Fibroblast of peridontal ligament (primary cell): ENCODE measurements at regions not wholly inside any gene's neighbourhood (a gene's known extent, or its start where the extent isn't known, plus 50 kb on each side); places are given as distances from the start of the nearest gene placed in this dataset.

ENCODE experiments used
- DNase-seq: peaks from one replicate; pipeline ENCODE4 v3.0.0-alpha.2; 2010; ENCODE audit errors: extremely low read depth

- DNase-seq, result no peak
These were observed 1059.3 kb downstream of the SLITRK1 start for GRCh38 chr13:82822935-82823334.

GRCh38 chr13:82817133-82817532, 1065.1 kb downstream of the SLITRK1 start:
- no peak for DNase-seq

- DNase-seq, result no peak
These were observed 1066.5 kb downstream of the SLITRK1 start for GRCh38 chr13:82815791-82816190.

- peak; percentile 32 for DNase-seq
These were observed 1078.9 kb downstream of the SLITRK1 start for GRCh38 chr13:82803341-82803740.

GRCh38 chr13:82802528-82802927, 1079.7 kb downstream of the SLITRK1 start:
- DNase-seq, result no peak

- peak; percentile 50 for DNase-seq
These were observed 1081.9 kb downstream of the SLITRK1 start for GRCh38 chr13:82800391-82800790.

- no peak for DNase-seq
These were observed 1084.4 kb downstream of the SLITRK1 start for GRCh38 chr13:82797876-82798275.

- DNase-seq, result no peak
These were observed 1091.2 kb downstream of the SLITRK1 start for GRCh38 chr13:82791035-82791434.

- DNase-seq, result peak; percentile 44
These were observed 1109.5 kb downstream of the SLITRK1 start for GRCh38 chr13:82772816-82773215.

- no peak for DNase-seq
These were observed 1115.4 kb downstream of the SLITRK1 start for GRCh38 chr13:82766732-82767321.

GRCh38 chr13:82758044-82758443, 1124.2 kb downstream of the SLITRK1 start:
- peak; percentile 15 for DNase-seq

- peak; percentile 53 for DNase-seq
These were observed 1131.1 kb downstream of the SLITRK1 start for GRCh38 chr13:82751206-82751605.

- DNase-seq, result no peak
These were observed 1132.7 kb downstream of the SLITRK1 start for GRCh38 chr13:82749551-82749950.

GRCh38 chr13:82747958-82748357, 1134.3 kb downstream of the SLITRK1 start:
- DNase-seq, result peak; percentile 83

GRCh38 chr13:82747291-82747690, 1135.0 kb downstream of the SLITRK1 start:
- no peak for DNase-seq

GRCh38 chr13:82740442-82740841, 1141.8 kb downstream of the SLITRK1 start:
- DNase-seq, result no peak

GRCh38 chr13:82739881-82740280, 1142.4 kb downstream of the SLITRK1 start:
- DNase-seq, result no peak

GRCh38 chr13:82729401-82729800, 1152.9 kb downstream of the SLITRK1 start:
- DNase-seq, result no peak

- DNase-seq, result peak; percentile 57
These were observed 1161.3 kb downstream of the SLITRK1 start for GRCh38 chr13:82720986-82721385.

- no peak for DNase-seq
These were observed 1162.3 kb downstream of the SLITRK1 start for GRCh38 chr13:82719987-82720386.

GRCh38 chr13:82717249-82717648, 1165.0 kb downstream of the SLITRK1 start:
- DNase-seq, result peak; percentile 87

GRCh38 chr13:82713687-82714405, 1168.4 kb downstream of the SLITRK1 start:
- peak; percentile 88 for DNase-seq

GRCh38 chr13:82702513-82702912, 1179.8 kb downstream of the SLITRK1 start:
- DNase-seq, result no peak

- DNase-seq, result no peak
These were observed 1181.3 kb downstream of the SLITRK1 start for GRCh38 chr13:82701020-82701419.
